Esophagus muscularis mucosa (tissue), 4 donors: ENCODE measurements at regions not wholly inside any gene's neighbourhood (a gene's known extent, or its start where the extent isn't known, plus 50 kb on each side); places are given as distances from the start of the nearest gene placed in this dataset.

Experiments used
- DNase-seq: peaks from one replicate; pipeline ENCODE4 v3.0.0-alpha.2; 2017; ENCODE audit errors: extremely low spot score
- H3K27ac ChIP-seq, 4 donors: fragments of 200-600 bp; sonication (generic); replicated peaks in 1 of 4; 1 replicate in 3 of 4; 2 replicates in 1 of 4; pipeline ENCODE4 v1.5.1; 2016 to 2019; ENCODE audit warnings: mild to moderate bottlenecking in 1 of 4
- H3K27me3 ChIP-seq, 4 donors: fragments of 200-600 bp; sonication (generic); one replicate each; pipeline versions ENCODE4 v1.5.1 to v1.6.0; 2016 to 2019
- H3K36me3 ChIP-seq, 4 donors: fragments of 200-600 bp; sonication (generic); one replicate each; pipeline ENCODE4 v1.5.1; 2016 to 2019
- H3K4me1 ChIP-seq, 4 donors: fragments of 200-600 bp; sonication (generic); one replicate each; pipeline ENCODE4 v1.5.1; 2016 to 2019
- H3K4me3 ChIP-seq, 4 donors: fragments of 200-600 bp; sonication (generic); 1 replicate in 2 of 4; 2 replicates in 2 of 4; pipeline ENCODE4 v1.5.1; 2016 to 2019; ENCODE audit warnings: mild to moderate bottlenecking in 4 of 4, moderate library complexity in 1 of 4
- H3K9me3 ChIP-seq, 4 donors: fragments of 200-600 bp; sonication (generic); 1 replicate in 3 of 4; 2 replicates in 1 of 4; pipeline ENCODE4 v1.5.1; 2016 to 2019
- EP300 ChIP-seq: sonication (generic); formaldehyde crosslinking; IDR thresholded peaks from one replicate; pipeline ENCODE4 v1.6.1; 2017; ENCODE audit warnings: antibody characterized with exemption
- POLR2A ChIP-seq: fragments of 450-650 bp; IDR thresholded peaks from one replicate; pipeline ENCODE4 v1.6.1; 2017; ENCODE audit warnings: antibody characterized with exemption, moderate library complexity, mild to moderate bottlenecking, low read depth
- POLR2AphosphoS5 ChIP-seq, 2 donors: sonication (generic); formaldehyde crosslinking; IDR thresholded peaks; one replicate each; pipeline ENCODE4 v1.6.1; 2017; ENCODE audit warnings: antibody characterized with exemption in 2 of 2
- WGBS: methylation state at CpG from one replicate; pipeline ENCODE4 v1.1.5; 2018; 5-methylcytosine and 5-hydroxymethylcytosine counted together
- intact Hi-C: fragments of 100-400 bp; cut with DNase I; formaldehyde crosslinking; loops from one replicate; pipeline ENCODE4 v1.15.1; 2023
- TF ChIP-seq, protein P1 (sequence below), 3 experiments: fragments of 200-600 bp in 2 of 3; fragments of 450-650 bp in 1 of 3; sonication (generic) in 2 of 3; IDR thresholded peaks; one replicate each; pipeline ENCODE4 v1.5.1; 2017 to 2019; ENCODE audit warnings: antibody characterized with exemption in 3 of 3, mild to moderate bottlenecking in 2 of 3, moderate library complexity in 1 of 3

DNA sequence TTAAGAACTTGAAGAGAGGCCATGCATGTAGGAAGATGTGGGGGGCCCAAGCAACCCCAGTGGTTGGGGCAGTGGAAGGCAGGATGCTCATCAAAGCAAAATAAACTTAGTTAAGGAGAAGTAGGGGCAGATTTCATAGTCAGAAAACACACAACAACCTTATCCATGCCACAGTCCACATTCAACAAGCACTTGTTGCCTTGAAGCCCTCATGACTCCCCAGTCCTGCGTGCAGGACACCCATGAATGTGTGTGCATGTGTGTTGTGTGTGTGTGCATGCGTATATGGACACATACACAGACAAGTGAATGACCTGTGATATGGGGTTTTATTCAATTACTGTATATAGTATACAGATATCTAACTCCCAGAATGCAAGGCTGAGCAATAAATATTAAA is 186.9 kb downstream of the PSMG1 start:
- H3K27ac ChIP-seq, result no peak overlapping the region
- H3K9me3 ChIP-seq, result no peaks in the 10 kb centered on the region
- DNase-seq, result no peak
- no peaks in the 10 kb centered on the region for H3K27me3 ChIP-seq
- H3K4me1 ChIP-seq, result peaks cover 38 to 58% (median 49%) of the 10 kb centered on the region in 4 donors
- TF ChIP-seq POLR2A (no peak), EP300 (no peak), POLR2AphosphoS5 (IDR thresholded peaks at IDR 0.05) (no peak)
- TF ChIP-seq, protein P1, sequence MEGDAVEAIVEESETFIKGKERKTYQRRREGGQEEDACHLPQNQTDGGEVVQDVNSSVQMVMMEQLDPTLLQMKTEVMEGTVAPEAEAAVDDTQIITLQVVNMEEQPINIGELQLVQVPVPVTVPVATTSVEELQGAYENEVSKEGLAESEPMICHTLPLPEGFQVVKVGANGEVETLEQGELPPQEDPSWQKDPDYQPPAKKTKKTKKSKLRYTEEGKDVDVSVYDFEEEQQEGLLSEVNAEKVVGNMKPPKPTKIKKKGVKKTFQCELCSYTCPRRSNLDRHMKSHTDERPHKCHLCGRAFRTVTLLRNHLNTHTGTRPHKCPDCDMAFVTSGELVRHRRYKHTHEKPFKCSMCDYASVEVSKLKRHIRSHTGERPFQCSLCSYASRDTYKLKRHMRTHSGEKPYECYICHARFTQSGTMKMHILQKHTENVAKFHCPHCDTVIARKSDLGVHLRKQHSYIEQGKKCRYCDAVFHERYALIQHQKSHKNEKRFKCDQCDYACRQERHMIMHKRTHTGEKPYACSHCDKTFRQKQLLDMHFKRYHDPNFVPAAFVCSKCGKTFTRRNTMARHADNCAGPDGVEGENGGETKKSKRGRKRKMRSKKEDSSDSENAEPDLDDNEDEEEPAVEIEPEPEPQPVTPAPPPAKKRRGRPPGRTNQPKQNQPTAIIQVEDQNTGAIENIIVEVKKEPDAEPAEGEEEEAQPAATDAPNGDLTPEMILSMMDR (IDR thresholded peaks at IDR 0.05), result no peak
- no peaks in the 10 kb centered on the region for H3K36me3 ChIP-seq
- intact Hi-C loops, result no loop called here
- no peak overlapping the region for H3K4me3 ChIP-seq
- 100% methylated on average over 2 of the region's 2 CpGs for WGBS

DNA sequence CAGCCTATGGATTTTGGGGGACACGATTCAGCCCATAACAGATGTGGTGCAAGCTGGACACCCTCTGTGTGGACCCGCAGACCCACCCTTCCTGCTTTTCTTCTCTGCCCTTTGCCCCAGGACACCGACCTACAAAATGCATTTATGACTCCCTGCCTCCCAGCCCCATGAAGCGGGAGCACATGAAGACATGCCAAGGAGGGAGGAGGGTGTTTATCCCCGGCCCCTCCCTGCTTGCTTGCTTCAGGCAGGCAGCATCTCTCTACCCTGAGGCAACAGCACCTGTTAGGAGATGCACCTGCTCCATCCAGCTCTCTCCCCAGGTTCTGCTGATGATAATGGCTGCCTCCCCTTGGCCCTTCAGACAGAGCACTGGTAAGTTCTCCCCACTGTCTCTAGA is 187.5 kb downstream of the PSMG1 start:
- TF ChIP-seq, protein P1 (IDR thresholded peaks at IDR 0.05), result no peak
- TF ChIP-seq POLR2AphosphoS5 (IDR thresholded peaks at IDR 0.05) (no peak), POLR2A (no peak), EP300 (no peak)
- no peak overlapping the region for H3K4me3 ChIP-seq
- WGBS, result 91% methylated on average over 4 of the region's 5 CpGs
- no peaks in the 10 kb centered on the region for H3K27me3 ChIP-seq
- H3K9me3 ChIP-seq, result no peaks in the 10 kb centered on the region
- no peaks in the 10 kb centered on the region for H3K36me3 ChIP-seq
- intact Hi-C loops, result no loop called here
- no peak for DNase-seq
- no peak overlapping the region for H3K27ac ChIP-seq
- H3K4me1 ChIP-seq, result peaks cover 35 to 57% (median 50%) of the 10 kb centered on the region in 4 donors

- 91% methylated on average over 13 of the region's 13 CpGs for WGBS
- DNase-seq, result no peak
- no peak overlapping the region for H3K4me3 ChIP-seq
- TF ChIP-seq, protein P1 (IDR thresholded peaks at IDR 0.05), result no peak
- TF ChIP-seq POLR2A (no peak), POLR2AphosphoS5 (IDR thresholded peaks at IDR 0.05) (no peak), EP300 (no peak)
- intact Hi-C loops, result no loop called here
- H3K27me3 ChIP-seq, result no peaks in the 10 kb centered on the region
- H3K36me3 ChIP-seq, result no peaks in the 10 kb centered on the region
- peaks cover 41 to 61% (median 54%) of the 10 kb centered on the region in 4 donors for H3K4me1 ChIP-seq
- H3K9me3 ChIP-seq, result no peaks in the 10 kb centered on the region
- H3K27ac ChIP-seq, result no peak overlapping the region
Observed at GRCh38 chr21:38995071-38995669, 188.1 kb downstream of the PSMG1 start.

DNA sequence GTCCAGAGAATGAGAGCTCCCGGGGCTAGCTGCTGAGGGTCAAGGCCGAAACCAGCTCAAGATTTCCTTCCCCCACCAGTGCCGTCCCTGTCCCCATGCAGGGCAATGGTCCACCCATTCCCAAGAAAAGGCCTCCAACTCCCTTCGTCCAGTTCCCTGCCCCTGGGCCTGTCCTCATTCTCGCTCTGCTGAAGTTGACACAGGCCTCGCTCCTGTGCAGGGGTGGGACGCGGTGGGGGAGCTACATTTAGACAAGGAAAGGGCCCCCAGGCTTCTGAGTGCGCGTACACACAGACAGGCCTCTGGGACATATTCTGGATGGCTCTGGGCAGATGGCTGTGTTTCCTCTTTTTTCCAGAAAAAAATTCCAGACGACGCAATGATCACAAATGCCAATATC is 188.3 kb downstream of the ETS2 start:
- Histone ChIP-seq H3K9me3 (no peaks in the 10 kb centered on the region), H3K27me3 (no peaks in the 10 kb centered on the region), H3K4me1 (peaks cover 52 to 71% (median 64%) of the 10 kb centered on the region in 4 donors), H3K36me3 (no peaks in the 10 kb centered on the region), H3K4me3 (no peak overlapping the region), H3K27ac (peak overlapping the region; percentile 20 to 41 (median 36))
- no peak for DNase-seq
- intact Hi-C loops, result no loop called here
- 88% methylated on average over 12 of the region's 12 CpGs for WGBS
- TF ChIP-seq EP300, result no peak
- TF ChIP-seq POLR2AphosphoS5 (IDR thresholded peaks at IDR 0.05), result no peak
- TF ChIP-seq, protein P1 (IDR thresholded peaks at IDR 0.05), result no peak
- TF ChIP-seq POLR2A, result no peak

DNA sequence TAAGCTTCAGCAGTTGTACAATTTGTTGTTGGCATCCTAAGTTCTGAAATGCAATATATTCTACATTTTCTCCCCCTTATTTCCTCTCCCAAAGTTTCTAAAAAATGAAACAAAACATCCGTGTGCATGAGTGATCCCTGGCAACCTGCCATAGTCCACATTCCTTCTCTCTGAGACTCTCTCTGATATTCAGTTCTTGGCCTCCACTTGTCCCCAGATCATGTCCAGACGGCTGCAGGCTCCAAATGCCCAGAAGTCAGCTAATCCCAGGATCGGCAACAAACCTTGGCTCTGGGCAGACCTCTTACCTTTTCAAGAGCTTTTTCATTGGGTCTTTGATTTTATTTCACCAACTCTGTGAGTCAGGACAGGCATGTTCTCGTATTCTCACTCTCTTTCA is 187.8 kb downstream of the ETS2 start:
- WGBS, result 28% methylated on average over 4 of the region's 4 CpGs
- H3K4me1 ChIP-seq, result peaks cover 57 to 75% (median 66%) of the 10 kb centered on the region in 4 donors
- H3K27ac ChIP-seq, result peak overlapping the region; percentile 20 to 41 (median 36)
- TF ChIP-seq POLR2A (no peak), POLR2AphosphoS5 (IDR thresholded peaks at IDR 0.05) (peak in 1 of 2 donors; percentile 31)
- no peak overlapping the region for H3K4me3 ChIP-seq
- no peaks in the 10 kb centered on the region for H3K36me3 ChIP-seq
- intact Hi-C loops, result no loop called here
- no peak for DNase-seq
- no peaks in the 10 kb centered on the region for H3K27me3 ChIP-seq
- H3K9me3 ChIP-seq, result no peaks in the 10 kb centered on the region
